ENCODE measurements at regions not wholly inside any gene's neighbourhood (a gene's known extent, or its start where the extent isn't known, plus 50 kb on each side); places are given as distances from the start of the nearest gene placed in this dataset.

DNA sequence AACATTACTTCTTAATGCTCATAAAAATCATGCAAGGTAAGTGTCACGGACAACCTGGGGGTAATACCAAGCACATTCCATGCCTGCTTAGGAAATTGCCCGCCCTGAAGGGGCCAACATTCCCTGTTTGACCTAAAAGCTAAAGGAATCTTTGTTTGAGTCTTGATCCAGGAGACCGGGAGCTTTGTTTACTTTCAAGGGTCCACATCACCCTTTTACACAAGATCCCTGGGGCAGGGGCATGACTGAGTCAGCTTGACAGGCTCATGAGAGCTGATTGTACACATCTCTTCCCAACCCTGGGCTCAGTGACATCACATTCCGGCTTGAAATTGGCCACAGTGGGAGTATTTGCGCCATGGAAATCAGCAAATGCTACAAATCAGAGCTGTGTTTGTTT, 248.1 kb upstream of the HABP2 start:
- TF ChIP-seq, protein P1, sequence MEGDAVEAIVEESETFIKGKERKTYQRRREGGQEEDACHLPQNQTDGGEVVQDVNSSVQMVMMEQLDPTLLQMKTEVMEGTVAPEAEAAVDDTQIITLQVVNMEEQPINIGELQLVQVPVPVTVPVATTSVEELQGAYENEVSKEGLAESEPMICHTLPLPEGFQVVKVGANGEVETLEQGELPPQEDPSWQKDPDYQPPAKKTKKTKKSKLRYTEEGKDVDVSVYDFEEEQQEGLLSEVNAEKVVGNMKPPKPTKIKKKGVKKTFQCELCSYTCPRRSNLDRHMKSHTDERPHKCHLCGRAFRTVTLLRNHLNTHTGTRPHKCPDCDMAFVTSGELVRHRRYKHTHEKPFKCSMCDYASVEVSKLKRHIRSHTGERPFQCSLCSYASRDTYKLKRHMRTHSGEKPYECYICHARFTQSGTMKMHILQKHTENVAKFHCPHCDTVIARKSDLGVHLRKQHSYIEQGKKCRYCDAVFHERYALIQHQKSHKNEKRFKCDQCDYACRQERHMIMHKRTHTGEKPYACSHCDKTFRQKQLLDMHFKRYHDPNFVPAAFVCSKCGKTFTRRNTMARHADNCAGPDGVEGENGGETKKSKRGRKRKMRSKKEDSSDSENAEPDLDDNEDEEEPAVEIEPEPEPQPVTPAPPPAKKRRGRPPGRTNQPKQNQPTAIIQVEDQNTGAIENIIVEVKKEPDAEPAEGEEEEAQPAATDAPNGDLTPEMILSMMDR (conservative IDR thresholded peaks at IDR 0.05) = no peak
- TF ChIP-seq EZH2 (IDR thresholded peaks at IDR 0.05; ENCODE audit: low read depth) = no peak

Measured in PC-9 (cell line).